ENCODE measurements at regions not wholly inside any gene's neighbourhood (a gene's known extent, or its start where the extent isn't known, plus 50 kb on each side); places are given as distances from the start of the nearest gene placed in this dataset.

DNA sequence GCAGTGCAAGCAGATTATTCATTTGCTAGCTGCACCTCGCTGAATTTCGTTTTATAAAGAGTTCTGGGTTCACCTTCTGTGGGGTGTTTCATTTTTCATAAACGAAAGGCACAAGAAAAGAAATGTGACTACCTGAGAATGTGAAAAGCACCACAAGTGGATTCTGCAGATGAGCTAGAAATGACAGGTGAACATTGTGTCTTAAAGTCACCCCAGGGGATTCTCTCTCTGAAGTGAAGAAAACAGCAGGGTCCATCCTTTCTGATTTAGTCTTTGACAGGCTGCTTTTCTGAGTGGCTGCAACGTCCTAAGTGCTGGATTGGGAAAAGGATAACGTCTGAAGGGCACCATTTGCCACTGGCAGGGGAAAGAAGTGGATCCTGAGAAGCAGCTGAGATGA, 469.3 kb downstream of the SPATA31D1 start:
- TF ChIP-seq TAF1 (IDR thresholded peaks at IDR 0.05; ENCODE audit: low read depth, low read length) = no peak
- no peak for TF ChIP-seq POLR2A (IDR thresholded peaks at IDR 0.05; ENCODE audit: low read depth, low read length)
- DNase-seq (ENCODE audit: insufficient read length, low spot score) (no peak), FAIRE-seq (no peak)

DNA sequence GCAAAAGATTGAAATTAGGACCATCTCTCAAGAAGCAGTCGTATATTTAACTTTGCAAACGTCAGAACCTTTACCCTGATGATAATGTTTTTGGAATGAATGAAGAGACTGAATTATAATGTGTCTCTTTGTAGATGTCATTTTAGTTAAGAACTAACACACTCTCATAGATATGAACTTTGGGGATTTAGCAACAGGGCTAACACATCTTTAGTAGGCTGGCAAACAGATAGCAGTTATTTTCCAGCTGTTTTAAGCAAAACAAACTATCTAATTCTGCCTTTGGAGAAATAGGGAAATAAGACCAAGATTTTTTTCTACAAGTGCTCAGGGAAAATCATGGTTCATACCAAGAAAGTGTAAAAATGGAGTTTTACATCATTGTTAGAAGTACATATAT, 469.7 kb downstream of the SPATA31D1 start:
- FAIRE-seq = no peak
- DNase-seq (ENCODE audit: insufficient read length, low spot score) = no peak
- TF ChIP-seq POLR2AphosphoS5 (IDR thresholded peaks at IDR 0.05; ENCODE audit: low read depth, low read length) (no peak), PAX5 (IDR thresholded peaks at IDR 0.05; ENCODE audit: insufficient read depth, low read length, severe bottlenecking) (no peak), SPI1 (IDR thresholded peaks at IDR 0.05; ENCODE audit: low read depth, low read length) (no peak), POU2F2 (IDR thresholded peaks at IDR 0.05; ENCODE audit: low read depth, low read length) (no peak), TAF1 (IDR thresholded peaks at IDR 0.05; ENCODE audit: low read depth, low read length) (no peak), POLR2A (IDR thresholded peaks at IDR 0.05; ENCODE audit: low read depth, low read length) (no peak)

DNA sequence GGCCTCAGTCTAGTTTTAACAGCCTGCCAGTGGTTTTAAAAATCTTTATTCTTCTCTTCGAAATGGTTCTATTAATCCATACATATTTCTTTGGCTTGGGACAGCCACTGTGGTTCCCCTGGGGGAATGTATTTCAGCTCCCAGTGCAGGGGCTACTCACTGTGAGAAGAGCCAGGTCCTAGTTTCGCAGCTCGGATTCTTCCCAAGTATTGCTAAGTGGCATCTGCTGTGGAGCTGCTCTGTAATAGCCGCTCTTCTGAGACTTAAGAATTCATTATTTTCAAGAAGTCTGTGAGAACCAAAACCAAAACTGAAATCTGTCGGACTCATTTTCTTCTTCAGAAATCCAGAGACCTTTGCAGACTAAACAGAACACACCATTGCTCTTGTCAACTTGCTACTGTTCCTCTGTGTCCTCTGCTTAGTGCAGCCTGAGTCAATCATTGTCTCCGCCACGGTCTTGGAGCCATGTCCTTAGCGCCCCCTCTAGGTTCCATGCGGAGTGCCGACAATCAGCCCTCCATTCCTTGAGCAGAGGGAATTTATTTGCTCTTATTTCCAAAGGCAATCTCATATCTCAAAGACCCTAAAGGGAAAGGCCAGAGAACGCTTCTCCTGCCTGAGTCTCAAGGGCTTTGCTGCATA, 478.2 kb downstream of the SPATA31D1 start:
- TF ChIP-seq SPI1 (IDR thresholded peaks at IDR 0.05; ENCODE audit: low read depth, low read length) (no peak), POLR2AphosphoS5 (IDR thresholded peaks at IDR 0.05; ENCODE audit: low read depth, low read length) (no peak), POU2F2 (IDR thresholded peaks at IDR 0.05; ENCODE audit: low read depth, low read length) (no peak), TAF1 (IDR thresholded peaks at IDR 0.05; ENCODE audit: low read depth, low read length) (no peak), PAX5 (IDR thresholded peaks at IDR 0.05; ENCODE audit: insufficient read depth, low read length, severe bottlenecking) (no peak)
- FAIRE-seq (no peak), DNase-seq (ENCODE audit: insufficient read length, low spot score) (no peak)

DNA sequence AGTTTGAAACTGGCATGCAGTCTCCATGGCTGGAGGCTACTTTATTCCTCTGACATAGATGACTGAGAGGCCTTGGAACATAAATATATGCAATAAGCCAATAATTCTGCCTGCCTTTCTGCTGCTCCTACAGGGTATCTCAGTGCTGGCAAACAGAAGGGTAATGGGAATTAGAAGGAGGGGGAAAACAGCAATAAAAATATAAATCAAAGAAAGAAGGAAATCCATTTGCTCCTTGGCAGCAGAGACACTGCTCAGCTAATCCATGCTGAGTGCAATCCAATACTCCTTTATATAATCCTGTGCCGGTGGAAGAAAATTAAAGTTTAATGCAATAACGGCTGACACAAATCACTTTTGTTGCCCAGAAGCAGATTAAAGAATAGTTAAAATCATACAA, 478.9 kb downstream of the SPATA31D1 start:
- no peak for TF ChIP-seq POU2F2 (IDR thresholded peaks at IDR 0.05; ENCODE audit: low read depth, low read length)
- no peak for FAIRE-seq

DNA sequence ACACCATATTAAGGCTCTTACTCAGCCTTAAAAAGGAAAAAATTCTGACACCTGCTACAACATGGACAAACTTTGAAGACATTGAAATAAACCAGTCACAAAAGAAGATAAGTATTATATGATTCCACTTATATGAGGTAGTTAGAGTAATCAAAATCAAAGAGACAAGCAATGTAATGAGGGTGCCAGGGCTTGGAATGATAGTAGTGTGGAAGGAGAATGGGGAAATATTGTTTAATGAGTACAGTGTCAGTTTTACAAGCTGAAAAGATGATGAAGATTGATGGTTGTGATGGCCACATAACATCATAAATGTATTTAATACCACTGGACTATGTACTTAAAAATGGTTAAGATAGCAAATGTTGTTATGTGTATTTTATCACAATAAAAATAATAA, 485.7 kb downstream of the SPATA31D1 start:
- TF ChIP-seq TAF1 (IDR thresholded peaks at IDR 0.05; ENCODE audit: low read depth, low read length) (no peak), POLR2AphosphoS5 (IDR thresholded peaks at IDR 0.05; ENCODE audit: low read depth, low read length) (no peak), POU2F2 (IDR thresholded peaks at IDR 0.05; ENCODE audit: low read depth, low read length) (no peak), POLR2A (IDR thresholded peaks at IDR 0.05; ENCODE audit: low read depth, low read length) (no peak), PAX5 (IDR thresholded peaks at IDR 0.05; ENCODE audit: insufficient read depth, low read length, severe bottlenecking) (no peak), SPI1 (IDR thresholded peaks at IDR 0.05; ENCODE audit: low read depth, low read length) (no peak)
- DNase-seq (ENCODE audit: insufficient read length, low spot score) (no peak), FAIRE-seq (no peak)

More for the DNA sequence above, 478.9 kb downstream of the SPATA31D1 start:
- DNase-seq (ENCODE audit: insufficient read length, low spot score) = no peak

DNA sequence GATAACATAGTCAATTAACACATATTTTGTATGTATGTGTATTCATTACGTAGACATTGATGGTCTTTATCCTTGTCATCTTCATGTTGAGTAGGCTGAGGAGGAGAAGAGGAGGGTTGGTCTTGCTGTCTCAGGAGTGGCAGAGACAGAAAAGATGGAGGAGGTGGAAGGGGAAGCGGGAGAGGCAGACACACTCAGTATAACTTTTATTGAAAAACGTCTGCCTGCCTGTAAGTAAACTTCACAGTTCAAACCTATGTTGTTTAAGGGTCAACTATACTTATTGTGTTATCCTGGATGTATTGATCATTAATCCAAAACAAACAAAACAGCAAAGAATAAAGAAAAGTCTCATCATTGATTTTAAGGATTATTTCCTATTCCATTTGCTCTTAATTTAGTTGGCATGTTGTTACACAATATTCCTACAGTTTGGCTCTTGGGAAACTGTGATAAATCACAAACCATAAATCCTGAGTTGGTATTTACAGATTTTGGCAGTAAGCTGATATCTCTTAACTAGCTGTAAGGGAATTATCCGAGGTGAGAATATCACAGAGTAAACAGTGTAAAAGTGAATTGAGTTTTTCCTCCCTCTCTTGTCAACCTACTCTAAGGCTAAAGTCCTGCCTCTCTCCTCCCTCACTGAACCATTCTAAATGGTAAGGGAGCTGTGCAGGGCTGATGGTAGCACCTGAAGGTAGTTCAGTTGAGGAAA, 487.2 kb downstream of the SPATA31D1 start:
- no peak for TF ChIP-seq POLR2AphosphoS5 (IDR thresholded peaks at IDR 0.05; ENCODE audit: low read depth, low read length)
- TF ChIP-seq POLR2A (IDR thresholded peaks at IDR 0.05; ENCODE audit: low read depth, low read length) = no peak
- TF ChIP-seq POU2F2 (IDR thresholded peaks at IDR 0.05; ENCODE audit: low read depth, low read length) = no peak
- no peak for TF ChIP-seq PAX5 (IDR thresholded peaks at IDR 0.05; ENCODE audit: insufficient read depth, low read length, severe bottlenecking)
- no peak for TF ChIP-seq TAF1 (IDR thresholded peaks at IDR 0.05; ENCODE audit: low read depth, low read length)
- no peak for TF ChIP-seq SPI1 (IDR thresholded peaks at IDR 0.05; ENCODE audit: low read depth, low read length)
- no peak for FAIRE-seq
- DNase-seq (ENCODE audit: insufficient read length, low spot score) = no peak

DNA sequence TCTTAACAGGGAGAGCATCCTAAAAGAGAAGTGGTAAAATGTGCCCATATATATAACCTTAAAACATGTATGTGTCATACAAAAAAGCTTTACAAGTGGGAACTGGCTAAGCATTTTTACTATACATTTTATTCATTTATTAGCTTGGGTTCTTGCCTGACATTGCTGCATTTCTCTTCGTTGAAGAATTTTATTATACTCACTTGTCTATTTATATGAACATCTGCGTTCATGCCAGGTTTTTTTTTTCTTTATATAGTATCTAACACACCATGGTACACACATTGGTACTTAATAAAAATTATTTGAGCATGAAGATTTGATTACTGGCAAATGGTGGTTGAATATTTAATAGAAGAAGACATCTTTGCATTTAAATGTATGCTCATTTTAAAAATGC, 492.3 kb downstream of the SPATA31D1 start:
- FAIRE-seq = no peak
- TF ChIP-seq PAX5 (IDR thresholded peaks at IDR 0.05; ENCODE audit: insufficient read depth, low read length, severe bottlenecking) (no peak), TAF1 (IDR thresholded peaks at IDR 0.05; ENCODE audit: low read depth, low read length) (no peak), POLR2A (IDR thresholded peaks at IDR 0.05; ENCODE audit: low read depth, low read length) (no peak), POU2F2 (IDR thresholded peaks at IDR 0.05; ENCODE audit: low read depth, low read length) (no peak), POLR2AphosphoS5 (IDR thresholded peaks at IDR 0.05; ENCODE audit: low read depth, low read length) (no peak), SPI1 (IDR thresholded peaks at IDR 0.05; ENCODE audit: low read depth, low read length) (no peak)
- DNase-seq (ENCODE audit: insufficient read length, low spot score) = no peak

DNA sequence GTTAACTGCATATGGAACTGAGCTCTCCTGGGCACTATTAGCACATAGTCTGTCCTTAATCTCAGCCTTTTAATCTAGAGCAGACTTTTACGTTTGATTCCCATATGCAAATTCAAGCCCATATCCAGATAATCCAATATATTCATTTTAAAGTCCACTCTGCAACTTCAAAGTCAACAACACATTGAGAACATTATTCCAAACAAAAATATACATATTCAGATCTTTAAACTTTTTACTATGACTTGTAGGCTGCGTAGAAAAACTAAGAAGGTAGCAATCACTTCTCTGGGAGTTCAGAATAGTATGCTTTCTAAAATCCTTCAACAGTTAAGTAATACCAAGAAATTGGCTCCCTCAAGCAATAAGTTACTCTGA, 499.4 kb downstream of the SPATA31D1 start:
- FAIRE-seq = no peak
- no peak for DNase-seq (ENCODE audit: insufficient read length, low spot score)
- no peak for TF ChIP-seq POLR2A (IDR thresholded peaks at IDR 0.05; ENCODE audit: low read depth, low read length)

DNA sequence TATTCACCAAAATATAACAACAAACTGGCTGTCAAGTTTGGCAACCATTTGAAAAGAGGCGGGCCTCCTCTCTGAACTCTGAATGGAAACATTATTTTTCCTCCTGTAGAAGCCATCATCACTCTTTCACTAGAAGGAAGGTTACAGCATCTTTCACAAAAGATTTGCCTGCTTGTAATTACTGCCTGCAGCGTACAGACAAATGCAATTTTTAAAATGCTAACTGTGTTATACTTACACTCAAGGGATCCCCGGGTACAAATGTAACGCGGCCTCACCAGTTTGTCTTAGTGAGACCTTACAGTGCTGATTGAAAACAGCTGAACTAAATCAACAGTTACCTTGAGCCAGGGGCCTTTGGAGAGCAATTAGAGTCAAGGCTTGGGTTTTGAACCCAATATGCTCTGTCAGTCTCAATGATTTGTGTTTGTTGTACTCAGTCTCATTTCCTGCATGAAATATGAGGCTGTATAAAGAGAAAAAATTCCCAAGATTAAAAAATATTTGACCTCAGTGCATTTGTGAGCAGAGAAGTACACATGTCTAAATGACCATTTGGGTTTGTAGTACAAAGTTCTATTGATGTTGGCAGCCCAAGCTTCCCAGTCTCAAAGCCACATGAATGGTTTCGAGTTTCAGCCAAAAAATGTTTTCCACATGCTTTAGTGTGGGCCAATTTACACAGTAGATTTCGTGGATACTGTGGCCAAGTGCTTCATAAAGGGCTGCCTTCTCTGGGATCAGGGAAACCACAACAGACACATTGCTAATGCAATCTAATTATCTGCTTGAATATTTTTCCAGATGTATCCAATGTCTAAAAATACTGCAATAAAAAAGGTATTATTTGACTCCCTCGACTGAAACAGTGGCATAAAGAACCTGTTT, 500.0 kb downstream of the SPATA31D1 start:
- no peak for DNase-seq (ENCODE audit: insufficient read length, low spot score)
- FAIRE-seq = no peak
- TF ChIP-seq POU2F2 (IDR thresholded peaks at IDR 0.05; ENCODE audit: low read depth, low read length) (no peak), POLR2AphosphoS5 (IDR thresholded peaks at IDR 0.05; ENCODE audit: low read depth, low read length) (no peak), SPI1 (IDR thresholded peaks at IDR 0.05; ENCODE audit: low read depth, low read length) (no peak), POLR2A (IDR thresholded peaks at IDR 0.05; ENCODE audit: low read depth, low read length) (no peak), TAF1 (IDR thresholded peaks at IDR 0.05; ENCODE audit: low read depth, low read length) (no peak), PAX5 (IDR thresholded peaks at IDR 0.05; ENCODE audit: insufficient read depth, low read length, severe bottlenecking) (no peak)

All from GM12891 (cell line).